ENCODE measurements at regions not wholly inside any gene's neighbourhood (a gene's known extent, or its start where the extent isn't known, plus 50 kb on each side); places are given as distances from the start of the nearest gene placed in this dataset.
A peak's percentile ranks its signal among the peaks of the same experiment; 100 is the strongest.

DNA sequence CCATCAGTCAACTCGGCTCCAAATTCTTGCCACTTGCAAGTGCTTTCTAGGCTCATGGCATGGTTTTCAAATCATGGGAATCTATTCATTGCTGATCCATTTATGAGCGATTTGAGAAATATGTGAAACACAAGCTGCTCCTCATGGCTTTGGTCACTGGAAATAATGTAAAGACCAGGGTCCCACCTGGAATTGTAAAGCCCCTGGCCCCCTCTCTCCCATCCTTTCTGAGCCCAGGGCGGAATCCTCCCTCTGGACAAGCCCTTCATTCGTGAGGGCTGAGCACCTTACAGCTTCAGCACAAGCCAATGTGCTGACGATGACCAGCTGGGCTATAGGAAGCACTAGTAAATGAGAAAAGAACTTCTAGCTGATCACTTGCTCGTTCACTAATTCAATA lies 96.0 kb downstream of the RNASET2 start:
- H3K27me3 ChIP-seq (ENCODE audit: low read depth): peaks cover 59% of the 10 kb centered on the region
- peaks cover 21% of the 10 kb centered on the region for H3K4me1 ChIP-seq
- no peak for DNase-seq
- intact Hi-C loops (cut with micrococcal nuclease): no loop called here
- TF ChIP-seq, protein P1, sequence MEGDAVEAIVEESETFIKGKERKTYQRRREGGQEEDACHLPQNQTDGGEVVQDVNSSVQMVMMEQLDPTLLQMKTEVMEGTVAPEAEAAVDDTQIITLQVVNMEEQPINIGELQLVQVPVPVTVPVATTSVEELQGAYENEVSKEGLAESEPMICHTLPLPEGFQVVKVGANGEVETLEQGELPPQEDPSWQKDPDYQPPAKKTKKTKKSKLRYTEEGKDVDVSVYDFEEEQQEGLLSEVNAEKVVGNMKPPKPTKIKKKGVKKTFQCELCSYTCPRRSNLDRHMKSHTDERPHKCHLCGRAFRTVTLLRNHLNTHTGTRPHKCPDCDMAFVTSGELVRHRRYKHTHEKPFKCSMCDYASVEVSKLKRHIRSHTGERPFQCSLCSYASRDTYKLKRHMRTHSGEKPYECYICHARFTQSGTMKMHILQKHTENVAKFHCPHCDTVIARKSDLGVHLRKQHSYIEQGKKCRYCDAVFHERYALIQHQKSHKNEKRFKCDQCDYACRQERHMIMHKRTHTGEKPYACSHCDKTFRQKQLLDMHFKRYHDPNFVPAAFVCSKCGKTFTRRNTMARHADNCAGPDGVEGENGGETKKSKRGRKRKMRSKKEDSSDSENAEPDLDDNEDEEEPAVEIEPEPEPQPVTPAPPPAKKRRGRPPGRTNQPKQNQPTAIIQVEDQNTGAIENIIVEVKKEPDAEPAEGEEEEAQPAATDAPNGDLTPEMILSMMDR (IDR thresholded peaks at IDR 0.05; ENCODE audit: borderline replicate concordance): no peak
- H3K36me3 ChIP-seq: no peaks in the 10 kb centered on the region
- H3K27ac ChIP-seq (replicated peaks): no peak overlapping the region
- no peak overlapping the region for H3K4me3 ChIP-seq
- H3K9me3 ChIP-seq (replicated peaks): no peaks in the 10 kb centered on the region

DNA sequence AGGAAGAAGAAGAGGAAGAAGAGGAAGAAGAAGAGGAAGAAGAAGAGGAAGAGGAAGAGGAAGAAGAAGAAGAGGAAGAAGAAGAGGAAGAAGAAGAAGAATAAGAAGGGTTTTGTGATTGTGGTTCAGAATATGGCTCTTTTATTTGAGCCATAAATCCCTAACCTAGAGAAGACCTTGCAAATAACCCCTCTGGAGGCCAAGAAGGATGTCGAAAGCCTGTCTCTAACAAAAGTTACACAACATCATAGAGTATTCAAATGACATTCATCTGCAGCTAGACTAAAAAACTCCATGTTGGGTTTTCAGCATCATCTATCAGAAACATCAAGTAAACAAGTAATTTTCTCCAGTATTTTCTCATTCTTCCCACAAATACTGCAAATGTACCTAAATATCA lies 100.9 kb downstream of the RNASET2 start:
- peaks cover 9% of the 10 kb centered on the region for H3K4me1 ChIP-seq
- TF ChIP-seq, protein P1 (IDR thresholded peaks at IDR 0.05; ENCODE audit: borderline replicate concordance): no peak
- intact Hi-C loops (cut with micrococcal nuclease): no loop called here

DNA sequence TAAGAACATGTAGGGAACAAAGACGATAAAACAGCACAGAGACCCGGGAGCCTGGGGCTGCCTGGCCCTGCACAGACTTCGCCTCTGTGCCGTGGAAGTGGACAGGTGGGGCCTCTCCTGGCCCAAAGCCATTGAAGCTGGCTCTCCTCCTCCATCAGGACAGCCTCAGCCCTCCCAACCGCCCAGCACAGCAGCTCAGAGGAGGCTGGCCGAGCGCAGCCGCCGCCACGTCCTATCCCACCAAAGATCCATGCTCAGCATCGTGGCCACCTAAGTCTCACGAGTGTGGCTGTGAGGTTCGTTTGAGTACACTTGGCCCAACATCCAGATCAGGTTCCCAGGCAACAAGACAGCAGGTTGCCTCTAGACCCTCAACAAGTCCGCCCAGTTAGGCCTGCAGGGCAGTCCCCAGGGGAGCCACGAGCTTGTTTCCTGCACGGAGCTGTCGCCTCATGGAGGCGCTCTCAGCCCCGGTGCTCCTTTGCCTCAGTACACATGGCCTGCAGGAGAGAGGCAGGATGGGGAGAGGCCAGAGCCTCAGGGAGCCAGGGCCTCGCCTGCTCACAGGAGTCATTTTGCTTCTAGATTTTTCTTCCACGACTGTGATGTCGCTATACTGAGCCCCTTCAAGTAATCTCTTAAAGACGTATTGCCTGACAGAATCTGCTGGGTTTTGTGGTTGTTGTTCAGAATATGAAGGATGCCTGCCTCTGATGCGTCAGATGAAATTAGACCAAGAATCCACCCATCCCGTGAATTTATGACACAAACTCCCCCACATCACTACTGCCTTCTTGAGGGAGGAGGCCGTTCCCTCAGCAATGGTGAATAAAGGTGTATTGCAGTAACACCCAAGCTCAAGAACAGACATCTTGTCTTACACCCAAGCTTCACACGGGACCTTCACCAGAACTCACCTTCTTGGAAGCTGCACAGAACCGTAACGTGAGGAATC lies 102.7 kb downstream of the RNASET2 start:
- DNase-seq: no peak
- H3K27me3 ChIP-seq (ENCODE audit: low read depth): peaks cover 12% of the 10 kb centered on the region
- no peaks in the 10 kb centered on the region for H3K9me3 ChIP-seq (replicated peaks)
- peaks cover 9% of the 10 kb centered on the region for H3K4me1 ChIP-seq
- TF ChIP-seq, protein P1 (IDR thresholded peaks at IDR 0.05; ENCODE audit: borderline replicate concordance): no peak
- H3K4me3 ChIP-seq: no peak overlapping the region
- H3K36me3 ChIP-seq: no peaks in the 10 kb centered on the region
- no peak overlapping the region for H3K27ac ChIP-seq (replicated peaks)
- intact Hi-C loops (cut with micrococcal nuclease): no loop called here

More for the DNA sequence above, 100.9 kb downstream of the RNASET2 start:
- H3K27ac ChIP-seq (replicated peaks): no peak overlapping the region
- H3K4me3 ChIP-seq: no peak overlapping the region
- DNase-seq: no peak
- no peaks in the 10 kb centered on the region for H3K36me3 ChIP-seq
- no peaks in the 10 kb centered on the region for H3K9me3 ChIP-seq (replicated peaks)
- peaks cover 29% of the 10 kb centered on the region for H3K27me3 ChIP-seq (ENCODE audit: low read depth)

DNA sequence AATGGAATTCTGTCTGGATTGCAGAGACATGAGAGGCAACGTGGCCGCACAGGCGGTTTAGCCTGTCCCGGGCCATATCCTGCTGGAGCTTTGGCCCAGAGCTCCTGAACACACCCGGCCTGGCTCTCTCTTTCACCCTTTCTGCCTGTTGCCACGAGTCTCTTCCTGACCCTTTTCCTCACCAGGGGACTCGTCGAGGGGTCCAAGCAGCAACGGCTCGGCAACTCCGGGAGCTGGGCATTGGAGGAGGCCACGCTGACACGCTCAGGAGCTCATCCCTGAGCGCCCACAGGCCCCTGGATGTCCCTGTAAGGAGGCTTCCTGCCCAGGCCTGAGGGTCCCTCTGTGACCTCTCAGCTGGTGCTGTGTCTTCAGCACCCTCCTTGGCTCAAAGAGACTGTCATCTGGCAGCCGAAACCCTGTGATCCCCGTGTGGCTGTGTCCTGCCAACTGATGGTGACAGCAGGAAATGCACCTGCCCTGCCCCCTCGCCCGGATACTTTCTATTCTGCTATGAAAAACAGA lies 103.8 kb downstream of the RNASET2 start:
- peaks cover 9% of the 10 kb centered on the region for H3K4me1 ChIP-seq
- DNase-seq: no peak
- no peaks in the 10 kb centered on the region for H3K36me3 ChIP-seq
- peaks cover 2% of the 10 kb centered on the region for H3K27me3 ChIP-seq (ENCODE audit: low read depth)
- H3K27ac ChIP-seq (replicated peaks): peak overlapping the region; percentile 9
- H3K9me3 ChIP-seq (replicated peaks): peaks cover 4% of the 10 kb centered on the region
- no peak overlapping the region for H3K4me3 ChIP-seq
- TF ChIP-seq, protein P1 (IDR thresholded peaks at IDR 0.05; ENCODE audit: borderline replicate concordance): no peak
- intact Hi-C loops (cut with micrococcal nuclease): no loop called here

DNA sequence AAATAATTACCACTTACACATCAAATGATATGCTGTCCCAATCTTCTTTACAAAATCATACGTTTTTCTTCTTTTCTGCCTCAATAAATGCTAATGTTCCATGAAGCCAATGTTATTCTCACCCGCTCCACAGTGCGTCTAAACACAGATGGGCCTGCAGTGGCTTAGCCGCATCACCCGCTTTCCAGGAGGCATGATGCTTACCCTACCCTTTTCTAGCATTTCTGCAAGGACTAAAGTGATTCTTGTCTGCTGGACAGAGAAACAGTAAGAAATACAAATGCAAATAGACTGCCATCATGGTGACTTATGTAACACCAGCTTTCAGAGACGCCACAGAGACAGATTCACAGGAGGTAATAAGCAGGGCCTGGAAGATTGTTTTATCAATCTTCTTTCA lies 104.4 kb downstream of the RNASET2 start:
- H3K27ac ChIP-seq (replicated peaks): no peak overlapping the region
- TF ChIP-seq, protein P1 (IDR thresholded peaks at IDR 0.05; ENCODE audit: borderline replicate concordance): no peak
- no peak overlapping the region for H3K4me3 ChIP-seq
- intact Hi-C loops (cut with micrococcal nuclease): no loop called here
- H3K4me1 ChIP-seq: peaks cover 9% of the 10 kb centered on the region
- peaks cover 10% of the 10 kb centered on the region for H3K9me3 ChIP-seq (replicated peaks)
- no peaks in the 10 kb centered on the region for H3K27me3 ChIP-seq (ENCODE audit: low read depth)
- H3K36me3 ChIP-seq: no peaks in the 10 kb centered on the region
- no peak for DNase-seq

Data from left ventricle myocardium inferior (tissue), 1 donor.